HG03060 (cell line): ENCODE measurements at regions not wholly inside any gene's neighbourhood (a gene's known extent, or its start where the extent isn't known, plus 50 kb on each side); places are given as distances from the start of the nearest gene placed in this dataset.

ENCODE experiments used
- ATAC-seq: cut with Tn5 transposase; IDR thresholded peaks from one replicate; pipeline ENCODE4 v1.9.1; 2021; ENCODE audit warnings: low read depth, moderate number of reproducible peaks; ENCODE audit not compliant: unreplicated experiment

DNA sequence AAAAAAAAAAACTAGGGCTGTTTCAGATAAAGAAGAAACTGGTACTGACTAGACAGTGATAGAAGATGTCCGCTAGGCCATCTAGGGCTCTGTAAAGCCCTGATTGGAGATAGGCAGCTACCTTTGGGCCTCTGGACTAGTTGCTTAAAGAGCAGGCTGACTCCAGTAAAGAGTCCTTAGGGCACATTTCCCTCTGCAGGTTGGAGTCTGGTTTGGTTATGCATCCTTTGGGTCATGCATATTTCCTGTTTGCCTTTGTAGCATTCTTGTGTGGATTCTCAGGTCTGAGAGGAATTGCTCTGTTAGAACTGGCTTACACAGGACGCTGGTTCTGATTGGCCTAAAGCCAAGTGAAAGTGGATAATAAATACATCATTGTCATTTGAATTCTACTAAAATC lies 165.5 kb upstream of the LRRN1 start:
- no peak for ATAC-seq

DNA sequence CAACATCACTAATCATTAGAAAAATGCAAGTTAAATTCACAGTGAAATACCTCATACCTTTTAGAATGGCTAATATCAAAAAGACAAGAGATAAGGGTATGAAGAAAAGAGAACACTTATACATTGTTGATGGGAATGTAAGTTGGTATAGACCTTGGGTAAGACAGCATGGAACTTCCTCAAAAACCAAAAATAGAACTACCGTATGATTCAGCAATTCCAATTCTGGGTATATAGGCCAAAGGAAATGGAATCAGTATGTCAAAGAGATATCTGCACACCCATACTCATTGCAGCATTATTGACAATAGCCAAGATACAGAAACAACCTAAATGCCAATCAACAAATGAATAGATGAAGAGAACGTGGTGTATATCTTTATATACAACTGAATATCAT lies 166.8 kb upstream of the LRRN1 start:
- ATAC-seq = no peak

DNA sequence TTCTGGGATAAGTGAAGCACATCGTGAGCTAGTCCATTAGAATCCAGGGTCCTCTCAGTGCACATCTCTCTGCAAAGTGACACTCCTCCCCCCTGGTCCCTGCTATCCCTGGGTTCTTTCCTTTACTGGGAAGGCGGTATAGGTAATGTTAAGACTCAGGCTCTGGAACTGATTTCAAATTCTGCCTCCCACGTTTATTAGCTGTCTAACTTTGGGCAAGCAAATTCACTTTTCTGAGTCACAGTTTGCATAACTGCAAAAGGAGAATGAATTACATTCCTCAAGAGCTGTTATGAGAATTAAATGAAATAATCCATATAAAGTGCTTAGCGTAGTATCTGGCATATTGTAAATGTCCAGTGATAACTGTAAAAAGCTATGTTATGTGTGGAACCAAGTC lies 168.1 kb upstream of the LRRN1 start:
- no peak for ATAC-seq

DNA sequence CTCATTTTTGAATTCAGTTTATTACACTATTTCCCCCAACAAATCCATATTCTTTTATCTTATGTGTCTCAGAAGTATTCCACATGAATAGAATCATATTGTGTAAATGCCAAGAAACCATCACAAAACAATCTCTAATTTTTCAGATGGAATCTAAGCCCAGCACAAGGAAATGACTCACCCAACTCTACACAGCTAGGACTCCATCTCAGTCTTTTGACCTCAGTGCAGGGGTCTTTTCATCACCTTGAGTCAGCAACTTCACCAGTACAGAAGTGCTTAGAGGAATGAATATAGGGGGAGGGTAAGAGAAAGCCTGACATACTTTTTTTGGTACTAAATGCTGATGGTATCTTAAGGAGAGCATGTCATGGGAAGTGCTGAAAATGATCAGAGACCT lies 169.3 kb upstream of the LRRN1 start:
- no peak for ATAC-seq

DNA sequence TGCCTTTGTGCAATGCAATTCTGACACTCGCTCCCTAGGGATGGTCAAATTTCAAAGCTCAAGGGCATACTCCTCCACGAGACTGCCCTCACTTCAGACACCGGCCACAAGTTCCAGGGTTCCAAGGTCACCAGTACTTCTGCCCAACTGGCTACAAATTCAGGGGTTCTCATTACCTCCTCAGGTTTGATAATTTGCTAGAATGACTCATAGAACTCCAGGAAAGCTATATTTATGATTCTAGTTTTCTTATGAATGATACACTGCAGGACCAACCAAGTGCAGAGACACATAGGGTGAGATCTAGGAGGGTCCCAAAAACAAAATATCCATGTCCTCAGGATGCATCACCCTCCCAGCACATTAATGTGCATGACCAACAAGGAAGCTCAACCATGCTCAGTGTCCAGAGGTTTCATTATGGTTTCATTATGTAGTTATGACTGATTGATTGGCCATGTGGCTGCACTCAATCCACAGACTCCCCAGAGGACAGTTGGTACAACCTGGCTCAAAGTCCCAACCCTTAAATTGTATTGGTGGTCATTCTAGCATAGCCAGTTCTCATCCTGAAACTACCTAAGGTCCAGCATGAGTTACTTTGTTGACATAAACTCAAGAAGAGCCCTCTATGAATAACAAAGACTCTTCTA lies 170.4 kb upstream of the LRRN1 start:
- peak; percentile 75 for ATAC-seq

DNA sequence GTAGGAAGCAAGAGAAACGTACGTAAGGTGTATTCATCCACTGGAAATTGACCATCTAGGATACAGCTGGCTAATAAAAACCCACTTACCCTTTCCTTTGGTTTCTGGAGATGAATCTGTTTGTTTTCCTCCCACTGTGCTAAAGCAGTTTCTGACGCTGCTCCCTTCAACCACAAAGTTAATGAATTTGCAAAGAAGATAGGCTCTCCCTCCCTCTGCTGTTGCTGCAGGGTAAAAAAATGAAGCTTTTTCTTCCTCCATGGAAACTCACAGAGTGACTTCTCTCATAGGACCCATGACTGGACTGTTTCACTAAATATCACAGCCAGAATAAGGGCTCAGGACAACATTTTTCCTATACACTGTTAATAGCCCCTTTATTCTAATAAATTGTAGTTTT lies 172.1 kb upstream of the LRRN1 start:
- no peak for ATAC-seq

DNA sequence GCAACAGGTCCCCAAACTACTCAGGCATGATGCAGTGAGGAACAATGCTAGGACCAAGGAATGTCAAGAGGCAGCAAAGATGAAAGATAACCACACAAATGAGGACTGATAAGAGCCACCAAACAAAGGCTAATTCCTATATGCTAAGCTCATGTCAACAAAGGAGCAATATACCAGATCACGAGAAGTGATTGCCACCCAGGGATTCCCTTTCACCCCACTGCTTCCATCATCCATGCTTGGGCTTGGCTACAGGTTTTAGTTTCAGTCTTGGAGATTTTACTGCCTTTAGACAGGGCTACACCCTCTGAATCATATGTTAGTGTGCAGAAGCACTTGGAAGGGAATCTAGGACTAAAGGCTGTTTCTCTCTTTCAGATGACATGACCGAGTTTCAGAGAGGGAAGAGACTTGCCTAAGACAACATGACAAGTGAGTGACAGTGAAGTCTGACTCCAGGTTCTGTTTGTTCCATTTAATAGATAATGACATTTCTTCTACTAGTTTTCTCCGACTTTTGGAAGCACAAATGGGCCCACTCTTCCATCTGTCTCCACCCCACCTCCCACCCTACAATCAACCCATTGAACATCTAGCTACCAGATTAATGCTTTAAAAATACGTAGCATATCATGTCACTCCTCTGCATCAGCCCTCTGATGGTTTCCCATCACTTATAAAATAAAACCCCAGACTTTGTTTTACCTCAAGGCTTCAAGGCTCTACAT lies 173.5 kb upstream of the LRRN1 start:
- ATAC-seq = no peak

DNA sequence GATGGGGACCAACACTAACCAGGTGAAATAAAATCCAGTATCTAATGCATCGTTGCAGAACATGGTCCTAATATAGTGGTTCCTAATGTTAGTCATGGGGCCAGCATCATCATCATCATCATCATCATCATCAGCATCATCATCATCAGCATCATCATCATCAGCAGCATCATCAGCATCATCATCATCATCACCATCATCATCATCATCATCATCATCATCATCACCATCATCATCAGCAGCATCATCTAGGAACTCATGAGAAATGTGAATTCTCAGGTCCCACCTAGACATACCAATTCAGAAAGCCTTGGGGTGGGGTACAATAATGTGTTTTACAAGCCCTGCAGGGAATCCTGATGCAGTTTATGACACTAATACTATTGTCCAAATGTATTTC lies 179.4 kb upstream of the LRRN1 start:
- no peak for ATAC-seq

DNA sequence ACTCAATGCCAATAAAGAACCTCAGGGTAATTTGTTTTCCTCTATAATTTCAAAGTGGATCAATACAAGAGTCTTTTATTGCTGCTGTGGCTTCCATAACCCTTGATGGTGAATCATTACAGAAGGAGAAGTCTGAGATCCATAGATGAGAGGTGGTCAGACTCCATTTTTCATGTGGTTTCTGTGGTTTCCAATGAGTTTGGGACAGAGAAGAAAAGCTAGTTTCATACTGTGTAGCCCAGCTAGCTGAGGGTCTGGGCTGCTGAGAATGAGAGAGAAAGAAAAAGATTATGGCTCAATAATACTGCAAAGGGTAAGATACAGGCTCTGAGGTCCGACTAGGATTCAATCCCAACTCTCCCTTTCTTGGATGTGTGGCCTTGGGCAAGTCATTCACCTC lies 180.6 kb upstream of the LRRN1 start:
- no peak for ATAC-seq

DNA sequence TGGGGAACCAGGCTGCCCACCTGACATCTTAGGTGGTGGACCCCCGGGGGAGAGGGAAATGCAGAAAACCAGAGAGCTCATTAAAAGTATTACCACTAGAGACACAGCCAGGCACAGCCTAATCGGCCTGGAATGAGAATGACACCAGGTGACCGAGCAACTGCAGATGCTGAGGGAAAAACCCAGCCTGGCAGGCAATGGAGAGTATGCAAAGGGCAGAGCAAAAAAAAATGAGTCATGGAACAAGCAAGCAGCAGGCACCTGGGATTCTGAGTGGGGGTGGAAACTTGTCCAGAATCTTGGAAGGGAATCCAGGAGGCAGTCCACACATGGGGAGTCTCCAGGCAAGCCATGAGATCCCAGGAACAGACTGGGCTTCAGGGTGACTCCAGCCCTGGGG lies 183.7 kb upstream of the LRRN1 start:
- ATAC-seq = no peak

DNA sequence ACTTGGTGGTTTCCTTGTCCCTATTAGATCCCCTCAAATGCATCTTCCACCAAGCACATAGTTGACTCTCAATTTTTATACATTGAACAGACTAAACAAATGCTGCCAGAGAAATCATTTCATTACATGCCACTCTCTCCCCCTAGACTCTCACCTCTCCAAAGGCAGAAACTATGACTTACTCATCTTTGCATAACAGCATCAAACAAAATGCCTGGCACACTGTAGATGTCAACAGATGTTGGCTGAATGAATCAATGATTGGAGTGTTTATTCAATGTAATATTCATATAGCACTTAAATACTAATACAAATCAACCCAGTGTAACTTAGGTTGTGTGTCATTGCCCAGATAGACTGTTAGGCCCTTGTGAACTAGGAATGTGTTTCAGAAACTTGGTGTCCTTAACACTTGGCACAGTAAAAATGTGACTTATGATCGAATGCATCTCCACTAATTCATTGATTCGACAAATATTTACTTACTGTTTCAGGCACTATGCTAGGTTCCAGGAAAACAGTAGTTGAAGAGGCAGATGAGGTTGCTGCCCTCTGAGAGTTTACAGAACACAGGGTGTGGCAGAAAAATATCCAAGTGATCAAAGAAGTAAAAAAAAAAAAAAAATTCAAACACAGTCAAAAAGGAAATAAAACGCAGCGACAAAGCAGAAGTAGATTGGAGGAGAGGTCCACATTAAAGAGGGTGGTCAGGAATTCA lies 188.5 kb upstream of the LRRN1 start:
- no peak for ATAC-seq

DNA sequence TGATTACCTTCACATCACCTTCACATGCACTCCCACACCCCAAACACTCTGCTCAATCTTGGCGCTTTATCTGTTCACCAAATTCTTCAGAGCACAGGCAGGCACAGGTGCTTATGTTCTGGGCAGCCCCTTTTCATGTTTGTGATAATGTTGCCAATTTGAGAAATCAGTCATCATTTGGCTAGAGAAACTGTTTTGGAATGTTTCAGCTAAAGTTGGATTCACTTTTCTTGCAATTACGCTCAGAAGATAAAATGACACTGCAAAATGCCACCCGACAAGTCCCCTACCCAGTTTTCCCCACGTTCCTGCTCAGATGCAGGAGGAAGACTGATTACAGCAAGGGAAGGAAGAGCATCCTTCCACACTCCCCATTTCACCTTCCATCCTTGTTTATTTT lies 192.9 kb upstream of the LRRN1 start:
- ATAC-seq = no peak

DNA sequence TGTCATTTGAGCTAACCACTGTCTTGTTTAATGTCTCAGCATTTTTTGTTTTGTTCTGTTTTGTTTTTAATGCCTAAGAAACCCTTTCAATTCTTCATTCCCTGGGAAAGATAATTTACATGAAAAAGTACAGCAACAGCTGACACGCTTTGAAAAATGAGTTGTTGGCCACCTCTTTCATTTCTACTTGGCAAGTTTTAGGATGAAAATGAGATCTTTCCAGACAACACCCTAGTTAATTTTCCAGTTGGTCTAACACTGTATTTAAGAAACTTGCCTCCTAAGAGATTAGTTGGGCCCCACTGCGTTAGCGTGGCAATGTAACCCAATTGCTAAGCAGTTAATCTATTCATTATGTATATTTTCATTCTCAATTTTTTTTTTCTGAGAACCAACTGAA lies 194.0 kb upstream of the LRRN1 start:
- ATAC-seq = no peak

DNA sequence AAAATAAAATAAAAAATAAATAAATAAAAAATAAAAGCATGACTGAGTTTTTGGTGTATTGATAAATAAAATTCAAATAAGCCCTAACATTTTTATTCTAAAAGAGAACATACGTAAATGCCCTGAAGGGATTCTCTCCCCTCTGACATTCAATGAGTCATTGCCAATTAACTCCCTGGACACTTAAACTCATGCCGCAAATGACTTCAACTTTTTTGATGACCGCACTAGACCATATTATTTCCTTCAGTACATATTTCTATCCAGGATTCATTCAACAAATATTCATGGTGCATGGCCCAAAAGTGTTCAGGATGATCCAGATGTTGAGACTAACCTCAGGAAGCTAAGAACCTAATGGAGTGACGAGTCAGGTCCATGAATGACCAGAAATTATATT lies 195.9 kb upstream of the LRRN1 start:
- no peak for ATAC-seq

DNA sequence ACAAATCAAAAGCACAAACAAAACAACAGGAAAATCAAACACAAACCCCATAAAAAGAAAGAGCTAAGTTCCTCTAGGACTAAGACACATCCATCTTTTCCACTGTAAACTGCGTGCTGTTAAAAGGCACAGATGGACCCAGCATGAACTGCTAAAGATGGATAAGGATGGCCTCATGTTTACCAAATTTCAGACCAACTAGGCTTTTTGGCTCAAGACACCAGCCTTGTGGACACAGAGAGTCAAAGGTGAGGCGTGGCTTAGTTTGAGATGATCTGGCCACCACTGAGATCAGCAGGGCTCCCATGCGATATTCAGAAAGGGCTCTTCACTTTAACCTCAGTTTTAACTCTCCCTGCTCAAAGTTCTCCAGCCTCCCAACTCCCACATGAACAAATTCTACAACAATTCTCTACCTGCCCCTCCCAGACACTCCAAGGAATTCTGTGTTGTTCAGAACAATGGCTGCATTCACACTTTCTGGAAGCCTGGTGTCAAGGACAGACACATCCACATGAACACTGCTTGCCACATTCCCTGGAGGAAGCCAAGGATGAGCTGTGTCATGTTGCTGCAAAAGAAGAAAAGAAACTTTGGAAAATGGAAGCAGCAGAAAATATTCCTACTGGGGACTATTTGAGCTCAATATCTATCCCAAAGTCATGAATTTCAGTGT lies 198.4 kb upstream of the LRRN1 start:
- ATAC-seq = no peak

DNA sequence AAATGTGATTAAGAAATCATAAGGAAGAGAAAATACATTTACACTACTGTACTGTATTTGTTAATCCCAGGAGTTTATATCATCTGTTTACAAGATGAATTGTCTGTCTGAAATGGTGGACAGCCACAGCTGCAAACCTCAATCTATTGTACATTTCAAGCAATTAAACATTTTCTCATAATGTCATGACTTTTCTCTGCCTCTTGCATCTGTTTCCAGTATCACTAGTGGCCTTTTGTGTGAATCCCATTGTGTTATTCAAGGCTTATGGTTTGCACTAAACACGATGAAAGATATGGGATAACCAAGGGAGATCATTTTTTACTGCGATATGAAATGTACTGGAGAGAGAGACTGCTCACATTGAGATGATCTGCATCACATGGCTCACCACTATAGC lies 200.2 kb upstream of the LRRN1 start:
- ATAC-seq = no peak

DNA sequence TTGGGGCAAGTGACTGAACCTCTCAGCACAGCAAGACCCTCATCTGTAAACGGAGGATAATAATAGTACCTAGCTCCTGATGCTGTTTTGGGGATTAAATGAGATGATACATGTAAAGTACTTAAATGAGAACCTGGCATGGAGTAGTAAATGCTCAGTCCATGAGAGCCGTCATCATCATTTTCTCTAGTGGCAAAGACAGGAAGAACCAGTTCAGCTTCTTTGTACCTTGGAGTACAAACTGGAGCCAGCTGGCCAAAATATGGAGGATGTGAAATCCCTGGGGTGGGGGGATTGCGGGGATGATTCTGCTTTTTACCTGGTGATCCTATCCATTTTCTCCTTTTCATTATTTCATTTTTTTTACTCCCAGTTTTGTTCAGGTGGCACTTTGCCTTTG lies 204.2 kb upstream of the LRRN1 start:
- no peak for ATAC-seq

DNA sequence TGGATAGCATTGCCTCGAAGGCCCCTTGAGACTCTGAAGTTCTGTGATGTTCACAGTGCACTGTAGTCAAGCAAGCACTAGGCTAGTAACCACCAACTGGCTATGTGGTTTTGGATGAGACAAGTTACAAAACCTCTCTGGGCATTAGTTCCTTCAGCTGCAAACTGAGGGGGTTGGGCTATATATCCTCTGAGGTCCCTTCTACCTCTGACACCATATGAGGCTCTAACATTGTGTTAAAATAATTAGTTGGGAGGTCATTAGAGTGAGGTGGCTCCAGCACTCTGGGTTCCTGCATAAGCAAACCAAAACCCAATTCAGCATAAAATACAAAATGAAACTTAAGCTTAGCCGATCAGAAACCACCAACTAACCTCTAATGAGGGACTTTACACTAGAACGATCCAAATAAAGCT lies 209.5 kb upstream of the LRRN1 start:
- peak; percentile 50 for ATAC-seq

DNA sequence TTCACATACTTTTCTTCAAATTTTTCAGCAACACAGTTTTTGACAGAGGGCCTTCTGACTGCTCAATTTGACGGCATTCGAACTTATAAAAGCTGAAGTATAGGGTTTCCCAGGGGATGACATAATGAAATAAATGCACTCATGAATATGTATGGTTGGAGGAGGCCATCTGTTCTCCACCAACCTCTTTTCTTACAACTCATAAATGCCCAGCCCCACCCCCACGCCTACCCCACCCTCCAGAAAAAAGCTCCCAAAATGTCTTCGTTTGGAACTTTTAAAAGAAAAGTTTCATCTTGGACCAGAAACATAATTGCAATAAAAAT lies 211.6 kb upstream of the LRRN1 start:
- ATAC-seq = no peak

DNA sequence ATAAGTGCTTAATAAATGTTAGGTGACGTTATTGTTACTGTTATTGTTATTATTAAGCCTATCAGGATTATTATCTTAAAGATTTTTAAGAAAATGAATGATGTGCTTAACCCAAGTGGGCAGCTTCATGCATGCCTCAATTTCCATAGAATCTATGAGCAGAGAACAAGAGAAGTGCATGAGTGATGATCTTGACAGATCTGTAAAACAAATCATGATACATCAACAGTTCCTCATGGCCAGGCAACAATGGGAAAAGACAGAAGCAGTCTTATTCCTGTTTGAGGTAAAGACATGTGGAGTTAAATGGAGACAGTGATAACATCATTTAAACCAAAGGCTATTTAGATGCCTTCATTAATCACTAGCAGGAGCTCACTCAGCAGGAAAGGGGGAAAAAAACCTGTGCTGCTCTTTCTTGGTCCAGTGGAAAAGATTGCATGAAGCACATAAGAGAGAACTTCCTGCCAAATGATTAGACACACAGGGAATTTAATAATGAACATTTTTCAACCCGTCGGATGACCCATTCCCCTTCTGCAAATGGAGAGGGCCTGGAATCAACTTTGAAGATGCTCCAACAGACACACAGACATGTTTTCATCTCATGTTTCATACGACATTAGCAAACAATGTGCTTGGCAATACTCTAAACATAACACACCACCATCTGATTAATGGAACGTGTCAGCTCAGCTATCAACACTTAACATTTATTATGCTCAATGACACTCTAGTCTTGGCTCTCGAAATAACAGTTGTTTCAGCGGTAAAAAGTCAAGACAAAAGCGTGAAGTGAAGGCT lies 212.2 kb upstream of the LRRN1 start:
- no peak for ATAC-seq

DNA sequence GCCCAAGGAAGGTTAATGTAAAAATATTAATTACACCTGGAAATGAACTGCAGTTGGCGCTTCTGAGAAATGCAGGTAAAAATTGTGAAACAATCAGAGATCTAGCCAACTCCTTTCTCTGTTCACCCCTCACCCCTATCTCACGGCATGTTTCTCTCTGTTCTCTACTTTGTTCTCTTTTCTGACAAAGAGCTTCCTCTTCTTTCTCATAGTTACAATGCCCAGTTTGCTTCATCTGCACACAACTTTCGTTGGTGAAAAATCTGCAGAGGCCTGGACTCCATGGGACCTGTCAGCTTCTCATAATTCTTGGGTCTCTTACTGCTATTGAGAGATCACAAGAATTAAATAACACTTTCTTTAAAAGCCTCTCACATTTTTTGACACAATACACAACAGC lies 212.9 kb upstream of the LRRN1 start:
- no peak for ATAC-seq
